ENCODE measurements at regions not wholly inside any gene's neighbourhood (a gene's known extent, or its start where the extent isn't known, plus 50 kb on each side); places are given as distances from the start of the nearest gene placed in this dataset.
"Not testable (repeated sequence)": the region's sequence is repeated elsewhere in the genome, so short reads cannot be mapped to it uniquely, and the experiment has no call there.

GRCh38 chr6:4250645-4251044 lies 115.3 kb upstream of the ECI2 start:
- no peak overlapping the region for H3K4me3 ChIP-seq (IDR thresholded peaks at IDR 0.05; ENCODE audit: insufficient read depth, low read depth, low read length)
- H3K4me1 ChIP-seq (ENCODE audit: low read depth, poor library complexity, severe bottlenecking): no peaks in the 10 kb centered on the region
- no peaks in the 10 kb centered on the region for H3K27me3 ChIP-seq (ENCODE audit: insufficient read depth, low read depth)
- no peak overlapping the region for H3K4me2 ChIP-seq
- no peak overlapping the region for H3K9ac ChIP-seq
- no peak overlapping the region for H2AFZ ChIP-seq (ENCODE audit: low read depth)
- TF ChIP-seq CTCF (conservative IDR thresholded peaks at IDR 0.05; ENCODE audit: low read depth, low read length): no peak
- H3K27ac ChIP-seq: no peak overlapping the region
- no peaks in the 10 kb centered on the region for H4K20me1 ChIP-seq (ENCODE audit: insufficient read depth)
- H3K79me2 ChIP-seq (ENCODE audit: insufficient read depth, low read depth): no peaks in the 10 kb centered on the region
- H3K36me3 ChIP-seq (ENCODE audit: insufficient read depth): no peaks in the 10 kb centered on the region

- not testable (repeated sequence) for H3K27ac ChIP-seq; H3K4me1 ChIP-seq (ENCODE audit: low read depth, poor library complexity, severe bottlenecking); H3K4me3 ChIP-seq (IDR thresholded peaks at IDR 0.05; ENCODE audit: insufficient read depth, low read depth, low read length); H4K20me1 ChIP-seq (ENCODE audit: insufficient read depth); H3K27me3 ChIP-seq (ENCODE audit: insufficient read depth, low read depth); H3K4me2 ChIP-seq; H3K9ac ChIP-seq; H3K79me2 ChIP-seq (ENCODE audit: insufficient read depth, low read depth); H2AFZ ChIP-seq (ENCODE audit: low read depth); H3K36me3 ChIP-seq (ENCODE audit: insufficient read depth)
Observed at GRCh38 chr6:4243832-4244231, 108.5 kb upstream of the ECI2 start.

GRCh38 chr6:4243237-4243636 lies 107.9 kb upstream of the ECI2 start:
- Histone ChIP-seq H3K79me2 (ENCODE audit: insufficient read depth, low read depth) (no peaks in the 10 kb centered on the region), H3K9ac (no peak overlapping the region), H2AFZ (ENCODE audit: low read depth) (no peak overlapping the region), H3K27me3 (ENCODE audit: insufficient read depth, low read depth) (no peaks in the 10 kb centered on the region), H3K4me1 (ENCODE audit: low read depth, poor library complexity, severe bottlenecking) (no peaks in the 10 kb centered on the region), H3K4me3 (IDR thresholded peaks at IDR 0.05; ENCODE audit: insufficient read depth, low read depth, low read length) (no peak overlapping the region), H3K4me2 (no peak overlapping the region), H3K36me3 (ENCODE audit: insufficient read depth) (no peaks in the 10 kb centered on the region), H3K27ac (no peak overlapping the region), H4K20me1 (ENCODE audit: insufficient read depth) (no peaks in the 10 kb centered on the region)
- TF ChIP-seq CTCF (conservative IDR thresholded peaks at IDR 0.05; ENCODE audit: low read depth, low read length): no peak

GRCh38 chr6:4242601-4243000 lies 107.2 kb upstream of the ECI2 start:
- Histone ChIP-seq H4K20me1 (ENCODE audit: insufficient read depth) (no peaks in the 10 kb centered on the region), H3K36me3 (ENCODE audit: insufficient read depth) (no peaks in the 10 kb centered on the region), H3K4me2 (no peak overlapping the region), H3K79me2 (ENCODE audit: insufficient read depth, low read depth) (no peaks in the 10 kb centered on the region), H3K9ac (no peak overlapping the region), H3K27me3 (ENCODE audit: insufficient read depth, low read depth) (no peaks in the 10 kb centered on the region), H3K4me3 (IDR thresholded peaks at IDR 0.05; ENCODE audit: insufficient read depth, low read depth, low read length) (no peak overlapping the region), H3K27ac (no peak overlapping the region), H3K4me1 (ENCODE audit: low read depth, poor library complexity, severe bottlenecking) (no peaks in the 10 kb centered on the region), H2AFZ (ENCODE audit: low read depth) (no peak overlapping the region)
- TF ChIP-seq CTCF (conservative IDR thresholded peaks at IDR 0.05; ENCODE audit: low read depth, low read length): no peak

- no peak for TF ChIP-seq CTCF (conservative IDR thresholded peaks at IDR 0.05; ENCODE audit: low read depth, low read length)
- no peaks in the 10 kb centered on the region for H3K79me2 ChIP-seq (ENCODE audit: insufficient read depth, low read depth)
Observed at GRCh38 chr6:4240148-4240547, 104.8 kb upstream of the ECI2 start.

More at GRCh38 chr6:4240148-4240547, 104.8 kb upstream of the ECI2 start:
- no peaks in the 10 kb centered on the region for H3K4me1 ChIP-seq (ENCODE audit: low read depth, poor library complexity, severe bottlenecking)
- H4K20me1 ChIP-seq (ENCODE audit: insufficient read depth): no peaks in the 10 kb centered on the region
- H3K4me3 ChIP-seq (IDR thresholded peaks at IDR 0.05; ENCODE audit: insufficient read depth, low read depth, low read length): no peak overlapping the region
- H3K27me3 ChIP-seq (ENCODE audit: insufficient read depth, low read depth): no peaks in the 10 kb centered on the region
- no peak overlapping the region for H3K4me2 ChIP-seq
- no peaks in the 10 kb centered on the region for H3K36me3 ChIP-seq (ENCODE audit: insufficient read depth)
- no peak overlapping the region for H3K27ac ChIP-seq
- H2AFZ ChIP-seq (ENCODE audit: low read depth): no peak overlapping the region
- no peak overlapping the region for H3K9ac ChIP-seq

All from KMS-11 (cell line).